CD4-positive, alpha-beta T cell treated with Interleukin-1 beta for 1 hour (primary cell): ENCODE measurements at regions not wholly inside any gene's neighbourhood (a gene's known extent, or its start where the extent isn't known, plus 50 kb on each side); places are given as distances from the start of the nearest gene placed in this dataset.

Source experiments
- DNase-seq, 2 donors: peaks; one replicate each; pipeline ENCODE4 v3.0.0-alpha.2; 2020 to 2022

GRCh38 chr17:27396045-27396444 is 60.2 kb upstream of the KSR1 start:
- DNase-seq: no peak

GRCh38 chr17:27396941-27397340 is 59.3 kb upstream of the KSR1 start:
- DNase-seq: no peak

GRCh38 chr17:27398691-27399090 is 57.6 kb upstream of the KSR1 start:
- DNase-seq: no peak

DNA sequence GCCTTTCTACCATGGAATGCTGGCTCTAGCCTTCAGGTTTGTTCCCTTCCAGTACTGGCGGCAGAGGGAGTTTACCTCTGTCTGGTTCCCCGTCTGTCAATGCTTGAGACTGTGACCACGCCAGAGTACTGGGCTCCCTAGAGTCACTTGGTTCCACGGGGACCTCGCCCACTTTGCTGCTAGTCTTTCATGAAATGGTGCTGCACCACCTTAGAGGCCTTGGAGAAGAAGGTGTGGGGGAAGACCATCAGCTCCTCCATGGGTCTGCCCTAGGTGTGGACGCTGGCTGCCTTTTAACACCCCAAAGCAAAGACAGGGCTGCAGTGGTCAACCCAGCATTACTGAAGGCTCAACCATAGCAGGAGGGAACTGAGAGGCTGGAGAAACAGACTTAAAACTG is 55.3 kb upstream of the KSR1 start:
- no peak for DNase-seq

GRCh38 chr17:27402943-27403342 is 53.3 kb upstream of the KSR1 start:
- no peak for DNase-seq

DNA sequence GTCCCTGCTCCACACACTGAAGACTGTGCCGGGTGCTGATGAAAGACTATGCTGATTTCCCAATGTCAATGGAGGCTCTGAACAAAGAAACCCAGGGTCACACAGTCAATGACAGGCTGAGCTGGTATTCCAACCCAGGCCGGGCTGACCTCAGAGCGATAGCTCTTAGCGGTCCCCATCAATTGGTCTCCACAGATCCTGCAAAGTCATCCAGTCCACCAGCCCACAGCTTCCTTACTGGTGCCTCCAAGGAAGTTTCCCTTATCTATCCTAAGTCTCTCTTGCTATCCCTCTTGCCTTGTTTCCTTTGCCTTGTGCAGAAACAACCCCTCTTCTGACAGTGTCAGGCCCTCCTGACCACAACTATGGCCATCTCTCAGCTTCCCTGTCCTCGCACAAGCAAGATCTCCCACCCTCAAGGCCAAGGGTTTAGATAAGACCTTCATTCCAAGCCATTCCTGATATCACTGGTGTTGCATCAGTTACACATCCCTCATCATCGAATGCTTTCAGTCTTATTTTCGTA is 52.7 kb upstream of the KSR1 start:
- DNase-seq: no peak

DNA sequence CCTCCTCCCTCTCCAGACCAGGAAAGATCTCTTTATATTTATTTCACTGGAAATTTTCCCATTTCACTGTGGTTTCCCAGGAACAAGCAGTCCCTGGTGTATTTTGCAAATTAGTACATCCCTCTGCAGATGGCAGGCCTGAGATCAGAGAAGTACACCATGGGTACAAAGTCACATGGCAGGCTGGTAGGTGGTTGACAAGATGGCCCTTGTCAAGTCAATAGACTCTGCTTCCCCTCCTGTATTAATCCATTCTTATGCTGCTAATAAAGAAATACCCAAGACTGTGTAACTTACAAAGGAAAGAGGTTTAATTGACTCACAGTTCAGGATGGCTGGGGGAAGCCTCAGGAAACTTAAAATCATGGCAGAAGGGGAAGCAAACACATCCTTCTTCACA is 51.6 kb upstream of the KSR1 start:
- DNase-seq: no peak
